ENCODE measurements at regions not wholly inside any gene's neighbourhood (a gene's known extent, or its start where the extent isn't known, plus 50 kb on each side); places are given as distances from the start of the nearest gene placed in this dataset.

- no peak for TF ChIP-seq CTCF (conservative IDR thresholded peaks at IDR 0.05; ENCODE audit: low read length)
- TF ChIP-seq EZH2phosphoT487 (IDR thresholded peaks at IDR 0.05; ENCODE audit: borderline replicate concordance), result no peak
Measured at GRCh38 chr21:35412231-35412630, 363.1 kb upstream of the RUNX1 start.
